HepG2 (cell line): ENCODE measurements at regions not wholly inside any gene's neighbourhood (a gene's known extent, or its start where the extent isn't known, plus 50 kb on each side); places are given as distances from the start of the nearest gene placed in this dataset.

Source experiments
- ATAC-seq: fragments of 200-7000 bp; cut with Tn5 transposase; 3 replicates; pipeline ENCODE4 v1.9.1; 2020; ENCODE audit warnings: mild to moderate bottlenecking, moderate library complexity
- BruUV-seq: library from RNA; stranded (reverse); fragments of 400-500 nt; replicated peaks from 2 replicates; lab custom pipeline; 2021; lab: Mats Ljungman, UMichigan
- CTCF ChIA-PET: fragments of 300-600 bp; formaldehyde crosslinking; extraction: SDS; loops from one replicate; lab custom pipeline; 2021; ENCODE audit warnings: low total read pairs, inconsistent platforms, low intra/inter-chr PET ratio; lab: Yijun Ruan, JAX
- POLR2A ChIA-PET: fragments of 350-600 bp; sonication (Branson Sonifier 250); formaldehyde crosslinking; loops from one replicate; lab custom pipeline; 2020; ENCODE audit warnings: antibody characterized with exemption, inconsistent platforms; lab: Yijun Ruan, JAX
- DNase-seq: peaks from one replicate; pipeline ENCODE4 v3.0.0-alpha.2; 2015; ENCODE audit warnings: low spot score
- FAIRE-seq: peaks from 3 replicates; lab custom pipeline; 2011; peaks lifted over from hg19 to GRCh38; lab: Jason Lieb, UNC
- H2AFZ ChIP-seq: one replicate; pipeline ENCODE4 v1.6.1; 2011; ENCODE audit warnings: low read length, inconsistent platforms
- H3K27ac ChIP-seq: fragments of 300-600 bp; 3 replicates; pipeline ENCODE4 v1.8.0; 2011; ENCODE audit warnings: mixed run types, mild to moderate bottlenecking, mixed read lengths, low read length, inconsistent platforms; ENCODE audit not compliant: insufficient read depth; ENCODE audit errors: extremely low read length
- H3K27me3 ChIP-seq, 2 experiments: fragments of 200-600 bp in 1 of 2; 2 replicates in 1 of 2; 3 replicates in 1 of 2; pipeline versions ENCODE4 v1.6.0 to v1.8.0; 2011; ENCODE audit warnings: low read length in 2 of 2, mild to moderate bottlenecking in 2 of 2, moderate library complexity in 2 of 2, inconsistent platforms in 1 of 2; ENCODE audit not compliant: insufficient read depth in 2 of 2, control insufficient read depth in 1 of 2
- H3K36me3 ChIP-seq, 2 experiments: fragments of 200-600 bp in 1 of 2; replicated peaks in 1 of 2; 2 replicates in 1 of 2; 3 replicates in 1 of 2; pipeline versions ENCODE4 v1.5.1 to v1.8.0; 2011; ENCODE audit warnings: low read length in 2 of 2, inconsistent platforms in 1 of 2; ENCODE audit not compliant: insufficient read depth in 2 of 2, control insufficient read depth in 1 of 2
- H3K4me1 ChIP-seq: 2 replicates; pipeline ENCODE4 v1.5.1; 2012; ENCODE audit warnings: low read length, inconsistent platforms; ENCODE audit not compliant: insufficient read depth
- H3K4me2 ChIP-seq: 2 replicates; pipeline ENCODE4 v1.6.0; 2011; ENCODE audit warnings: low read depth, low read length, inconsistent platforms
- H3K4me3 ChIP-seq, 3 experiments: fragments of 200-600 bp in 1 of 3; sonication (generic), shearing (Covaris generic) in 1 of 3; replicated peaks in 1 of 3; 2 replicates each; pipeline ENCODE4 v1.5.1; 2011 to 2016; ENCODE audit warnings: low read length in 3 of 3, inconsistent platforms in 2 of 3, low read depth in 2 of 3, mild to moderate bottlenecking in 2 of 3, control low read depth in 1 of 3, mixed read lengths in 1 of 3; ENCODE audit not compliant: insufficient read depth in 1 of 3
- H3K79me2 ChIP-seq: one replicate; pipeline ENCODE4 v1.6.1; 2011; ENCODE audit warnings: low read length, inconsistent platforms; ENCODE audit not compliant: insufficient read depth
- H3K9ac ChIP-seq: 2 replicates; pipeline ENCODE4 v1.6.0; 2011; ENCODE audit warnings: mild to moderate bottlenecking, low read depth, low read length, inconsistent platforms; ENCODE audit not compliant: insufficient read depth
- H3K9me3 ChIP-seq: 2 replicates; pipeline ENCODE4 v1.5.1; 2012; ENCODE audit warnings: mild to moderate bottlenecking, low read length
- H4K20me1 ChIP-seq: 2 replicates; pipeline ENCODE4 v1.6.0; 2011; ENCODE audit warnings: inconsistent platforms, mild to moderate bottlenecking, low read length, moderate library complexity; ENCODE audit not compliant: insufficient read depth
- AGO2 ChIP-seq: fragments of 200-400 bp; formaldehyde crosslinking; optimal IDR thresholded peaks from 2 replicates; pipeline ENCODE3; 2017; ENCODE audit warnings: mild to moderate bottlenecking, low read depth, low read length, moderate library complexity
- ARID4A ChIP-seq: sonication (generic); formaldehyde crosslinking; IDR thresholded peaks from 2 replicates; pipeline ENCODE4 v1.5.0; 2020; ENCODE audit warnings: mild to moderate bottlenecking, missing genetic modification reagents, borderline replicate concordance
- ELF3 ChIP-seq: IDR thresholded peaks from 2 replicates; pipeline ENCODE4 v1.6.1; 2016; ENCODE audit warnings: missing genetic modification reagents, missing compliant biosample characterization
- HNF1B ChIP-seq: sonication (generic); formaldehyde crosslinking; IDR thresholded peaks from 2 replicates; pipeline ENCODE4 v1.5.1; 2020; ENCODE audit warnings: mild to moderate bottlenecking, moderate library complexity, missing genetic modification reagents
- HNRNPL ChIP-seq: fragments of 200-400 bp; formaldehyde crosslinking; IDR thresholded peaks from 2 replicates; pipeline ENCODE4 v1.6.1; 2017; ENCODE audit warnings: mild to moderate bottlenecking, low read depth, low read length
- NR2F2 ChIP-seq: IDR thresholded peaks from 2 replicates; pipeline ENCODE4 v1.6.1; 2012; ENCODE audit warnings: low read depth, inconsistent platforms, borderline replicate concordance
- PHB2 ChIP-seq: fragments of 450-650 bp; IDR thresholded peaks from 2 replicates; pipeline ENCODE4 v1.6.1; 2018; ENCODE audit not compliant: partially characterized antibody
- REPIN1 ChIP-seq: sonication (generic); formaldehyde crosslinking; IDR thresholded peaks from 2 replicates; pipeline ENCODE4 v1.8.0; 2022; ENCODE audit warnings: missing genetic modification reagents, low read depth, mild to moderate bottlenecking, borderline replicate concordance
- TARDBP ChIP-seq: sonication (generic); formaldehyde crosslinking; IDR thresholded peaks from 2 replicates; pipeline ENCODE4 v1.8.0; 2022; ENCODE audit warnings: mild to moderate bottlenecking, missing genetic modification reagents
- XBP1 ChIP-seq: sonication (generic); formaldehyde crosslinking; IDR thresholded peaks from 2 replicates; pipeline ENCODE4 v1.5.0; 2020; ENCODE audit warnings: missing genetic modification reagents
- ZHX1 ChIP-seq: sonication (generic); formaldehyde crosslinking; IDR thresholded peaks from 2 replicates; pipeline ENCODE4 v1.8.1; 2022; ENCODE audit warnings: low read depth, mild to moderate bottlenecking, missing genetic modification reagents
- ZNF337 ChIP-seq: sonication (generic); formaldehyde crosslinking; IDR thresholded peaks from 2 replicates; pipeline ENCODE4 v1.5.1; 2020; ENCODE audit warnings: missing genetic modification reagents, low read depth, mild to moderate bottlenecking, borderline replicate concordance
- ZNF431 ChIP-seq: sonication (generic); formaldehyde crosslinking; IDR thresholded peaks from 2 replicates; pipeline ENCODE4 v1.9.0; 2022; ENCODE audit warnings: missing genetic modification reagents, low read depth, mild to moderate bottlenecking, borderline replicate concordance
- ZNF563 ChIP-seq: sonication (generic); formaldehyde crosslinking; IDR thresholded peaks from 2 replicates; pipeline ENCODE4 v1.8.0; 2022; ENCODE audit warnings: mild to moderate bottlenecking, moderate library complexity, missing genetic modification reagents
- ZNF639 ChIP-seq: conservative IDR thresholded peaks from 2 replicates; pipeline ENCODE4 v1.6.1; 2018; ENCODE audit warnings: missing genetic modification reagents
- WGBS: methylation state at CpG from one replicate; pipeline ENCODE4 v1.1.6; 2017; ENCODE audit warnings: low lambda C conversion rate; 5-methylcytosine and 5-hydroxymethylcytosine counted together
- in situ Hi-C: cut with HindIII; loops from 2 replicates; pipeline ENCODE4 v1.10.0; 2017; ENCODE audit warnings: low pct_unique_long_range_greater_than_20kb; ENCODE audit not compliant: extremely low pct_ligation_motif_present
- intact Hi-C: fragments of 100-400 bp; cut with micrococcal nuclease; formaldehyde crosslinking; loops from one replicate; pipeline ENCODE4 v1.10.0; 2022; ENCODE audit not compliant: unreplicated experiment

GRCh38 chr2:16798472-16798871, 132.8 kb upstream of the CYRIA start:
- 22% methylated on average over 2 of the region's 2 CpGs for WGBS
- no peaks in the 10 kb centered on the region for H3K9me3 ChIP-seq
- no TSS peak for BruUV-seq
- no peak overlapping the region for H3K27ac ChIP-seq
- ATAC-seq (no peak), DNase-seq (no peak), FAIRE-seq (no peak)
- H2AFZ ChIP-seq: no peak overlapping the region
- no peak overlapping the region for H3K4me3 ChIP-seq
- no peaks in the 10 kb centered on the region for H4K20me1 ChIP-seq
- H3K4me1 ChIP-seq: no peaks in the 10 kb centered on the region
- H3K9ac ChIP-seq: no peak overlapping the region
- no peaks in the 10 kb centered on the region for H3K79me2 ChIP-seq
- in situ Hi-C loops: no loop called here
- ChIA-PET POLR2A (no interaction called here), CTCF (no interaction called here)
- no peak overlapping the region for H3K4me2 ChIP-seq
- H3K36me3 ChIP-seq: no peaks in the 10 kb centered on the region
- intact Hi-C loops: no loop called here
- no peaks in the 10 kb centered on the region for H3K27me3 ChIP-seq
- TF ChIP-seq HNF1B (no peak), HNRNPL (no peak), PHB2 (no peak), ZNF337 (CRISPR knock-in tag) (no peak), ARID4A (CRISPR knock-in tag) (no peak), ZHX1 (CRISPR knock-in tag) (no peak), REPIN1 (no peak), XBP1 (CRISPR knock-in tag) (no peak), NR2F2 (no peak), ZNF639 (CRISPR knock-in tag) (no peak), ZNF563 (no peak), TARDBP (no peak), ZNF431 (no peak), ELF3 (CRISPR knock-in tag) (no peak), AGO2 (no peak)
